ENCODE measurements at regions not wholly inside any gene's neighbourhood (a gene's known extent, or its start where the extent isn't known, plus 50 kb on each side); places are given as distances from the start of the nearest gene placed in this dataset.

DNA sequence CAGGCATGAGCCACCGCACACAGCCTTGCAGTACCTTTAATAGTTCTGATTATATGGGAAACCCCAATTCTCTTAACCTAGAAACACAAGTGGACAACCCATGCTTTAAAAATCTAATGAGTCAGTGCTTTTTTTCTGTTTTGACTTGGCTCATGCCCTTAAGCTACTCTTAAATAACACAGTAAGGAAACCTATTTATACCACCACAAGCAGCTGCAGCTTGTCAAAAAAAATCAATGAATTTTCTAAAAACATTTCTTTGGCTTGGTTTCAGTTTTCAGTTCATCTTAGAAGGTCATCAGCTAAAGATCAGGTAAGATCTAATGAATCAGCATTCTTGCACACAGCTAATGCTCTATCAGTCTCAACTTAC lies 124.1 kb upstream of the DST start:
- no peaks in the 10 kb centered on the region for H3K27me3 ChIP-seq (ENCODE audit: insufficient read depth, insufficient read length)
- H3K4me3 ChIP-seq (ENCODE audit: insufficient read length, low read depth): no peak overlapping the region
- no peak for DNase-seq (ENCODE audit: low read depth, low spot score)
- H3K36me3 ChIP-seq (ENCODE audit: insufficient read depth, insufficient read length, low read length): no peaks in the 10 kb centered on the region
- no peaks in the 10 kb centered on the region for H3K9me3 ChIP-seq (ENCODE audit: insufficient read depth, low read length)
- no peaks in the 10 kb centered on the region for H3K4me1 ChIP-seq (ENCODE audit: insufficient read depth, insufficient read length)
- TF ChIP-seq YY1 (IDR thresholded peaks at IDR 0.05; ENCODE audit: insufficient read depth, insufficient read length) (no peak), ZNF274 (IDR thresholded peaks at IDR 0.05; ENCODE audit: low read depth, low read length) (no peak), SUZ12 (IDR thresholded peaks at IDR 0.05; ENCODE audit: extremely low read depth, insufficient read depth, insufficient read length) (no peak)
- no peak overlapping the region for H3K9ac ChIP-seq (ENCODE audit: insufficient read length, low read depth)

DNA sequence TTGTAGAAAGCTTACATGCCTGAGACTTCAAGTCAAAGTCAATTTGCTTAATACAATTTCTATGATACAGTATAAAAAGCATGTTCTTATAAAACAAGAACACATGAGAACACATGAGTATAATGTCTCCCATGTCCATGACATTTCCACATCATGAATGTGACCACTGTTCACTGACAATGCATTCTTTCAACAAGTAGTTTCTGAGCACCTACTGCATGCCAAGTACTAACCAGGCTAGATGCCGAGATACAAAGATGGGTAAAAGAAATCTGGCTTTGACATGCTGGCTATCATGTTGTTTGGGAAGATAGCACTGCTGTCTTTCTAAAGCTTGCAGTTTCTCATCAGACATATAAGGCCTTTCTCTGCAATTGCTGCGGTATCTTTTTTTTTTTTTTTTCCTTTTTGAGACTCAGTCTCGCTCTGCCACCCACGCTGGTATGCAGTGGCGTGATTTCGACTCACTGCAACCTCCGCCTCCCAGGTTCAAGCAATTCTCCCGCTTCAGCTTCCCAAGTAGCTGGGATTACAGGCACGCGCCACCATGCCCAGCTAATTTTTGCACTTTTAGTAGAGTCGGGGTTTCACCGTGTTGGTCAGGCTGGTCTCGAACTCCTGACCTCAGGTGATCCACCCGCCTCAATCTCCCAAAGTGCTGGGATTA lies 123.6 kb upstream of the DST start:
- H3K9ac ChIP-seq (ENCODE audit: insufficient read length, low read depth): no peak overlapping the region
- no peak overlapping the region for H3K4me3 ChIP-seq (ENCODE audit: insufficient read length, low read depth)
- H3K4me1 ChIP-seq (ENCODE audit: insufficient read depth, insufficient read length): no peaks in the 10 kb centered on the region
- H3K27me3 ChIP-seq (ENCODE audit: insufficient read depth, insufficient read length): no peaks in the 10 kb centered on the region
- no peaks in the 10 kb centered on the region for H3K9me3 ChIP-seq (ENCODE audit: insufficient read depth, low read length)
- no peaks in the 10 kb centered on the region for H3K36me3 ChIP-seq (ENCODE audit: insufficient read depth, insufficient read length, low read length)
- TF ChIP-seq YY1 (IDR thresholded peaks at IDR 0.05; ENCODE audit: insufficient read depth, insufficient read length): no peak
- no peak for TF ChIP-seq ZNF274 (IDR thresholded peaks at IDR 0.05; ENCODE audit: low read depth, low read length)
- TF ChIP-seq SUZ12 (IDR thresholded peaks at IDR 0.05; ENCODE audit: extremely low read depth, insufficient read depth, insufficient read length): no peak
- DNase-seq (ENCODE audit: low read depth, low spot score): no peak

DNA sequence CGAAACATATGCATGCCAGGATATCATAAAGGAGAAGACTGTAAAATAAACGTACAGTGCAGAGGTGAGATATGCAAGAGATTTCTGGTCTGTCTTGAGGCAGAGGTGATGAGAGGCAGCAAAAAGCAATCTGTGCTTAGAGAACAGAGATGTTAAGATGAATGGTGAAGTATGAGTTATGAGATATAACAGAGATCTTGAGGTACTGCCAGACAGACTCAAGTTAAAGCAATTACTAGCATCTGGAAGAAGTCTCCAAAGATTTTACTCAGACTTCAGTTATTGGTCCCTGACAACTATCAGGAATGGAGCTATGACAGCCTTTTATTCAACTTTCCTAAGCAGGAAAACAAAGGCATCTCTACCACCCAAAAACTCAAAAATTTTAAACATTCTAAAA lies 122.8 kb upstream of the DST start:
- no peak for TF ChIP-seq YY1 (IDR thresholded peaks at IDR 0.05; ENCODE audit: insufficient read depth, insufficient read length)
- no peak for TF ChIP-seq SUZ12 (IDR thresholded peaks at IDR 0.05; ENCODE audit: extremely low read depth, insufficient read depth, insufficient read length)
- no peak for TF ChIP-seq ZNF274 (IDR thresholded peaks at IDR 0.05; ENCODE audit: low read depth, low read length)
- Histone ChIP-seq H3K4me1 (ENCODE audit: insufficient read depth, insufficient read length) (no peaks in the 10 kb centered on the region), H3K4me3 (ENCODE audit: insufficient read length, low read depth) (no peak overlapping the region), H3K9ac (ENCODE audit: insufficient read length, low read depth) (no peak overlapping the region), H3K36me3 (ENCODE audit: insufficient read depth, insufficient read length, low read length) (no peaks in the 10 kb centered on the region), H3K27me3 (ENCODE audit: insufficient read depth, insufficient read length) (no peaks in the 10 kb centered on the region), H3K9me3 (ENCODE audit: insufficient read depth, low read length) (no peaks in the 10 kb centered on the region)
- DNase-seq (ENCODE audit: low read depth, low spot score): no peak

- Histone ChIP-seq H3K9me3 (ENCODE audit: insufficient read depth, low read length) (no peaks in the 10 kb centered on the region), H3K4me1 (ENCODE audit: insufficient read depth, insufficient read length) (no peaks in the 10 kb centered on the region), H3K9ac (ENCODE audit: insufficient read length, low read depth) (no peak overlapping the region), H3K4me3 (ENCODE audit: insufficient read length, low read depth) (no peak overlapping the region), H3K36me3 (ENCODE audit: insufficient read depth, insufficient read length, low read length) (no peaks in the 10 kb centered on the region), H3K27me3 (ENCODE audit: insufficient read depth, insufficient read length) (no peaks in the 10 kb centered on the region)
- TF ChIP-seq YY1 (IDR thresholded peaks at IDR 0.05; ENCODE audit: insufficient read depth, insufficient read length): no peak
- TF ChIP-seq SUZ12 (IDR thresholded peaks at IDR 0.05; ENCODE audit: extremely low read depth, insufficient read depth, insufficient read length): no peak
- TF ChIP-seq ZNF274 (IDR thresholded peaks at IDR 0.05; ENCODE audit: low read depth, low read length): no peak
- DNase-seq (ENCODE audit: low read depth, low spot score): no peak
Observed at GRCh38 chr6:56764081-56764566, 121.4 kb upstream of the DST start.

GRCh38 chr6:56761651-56762050 lies 119.0 kb upstream of the DST start:
- no peaks in the 10 kb centered on the region for H3K27me3 ChIP-seq (ENCODE audit: insufficient read depth, insufficient read length)
- H3K4me1 ChIP-seq (ENCODE audit: insufficient read depth, insufficient read length): no peaks in the 10 kb centered on the region
- TF ChIP-seq SUZ12 (IDR thresholded peaks at IDR 0.05; ENCODE audit: extremely low read depth, insufficient read depth, insufficient read length) (no peak), YY1 (IDR thresholded peaks at IDR 0.05; ENCODE audit: insufficient read depth, insufficient read length) (no peak), ZNF274 (IDR thresholded peaks at IDR 0.05; ENCODE audit: low read depth, low read length) (no peak)
- no peaks in the 10 kb centered on the region for H3K9me3 ChIP-seq (ENCODE audit: insufficient read depth, low read length)
- H3K4me3 ChIP-seq (ENCODE audit: insufficient read length, low read depth): no peak overlapping the region
- no peak overlapping the region for H3K9ac ChIP-seq (ENCODE audit: insufficient read length, low read depth)
- no peak for DNase-seq (ENCODE audit: low read depth, low spot score)
- no peaks in the 10 kb centered on the region for H3K36me3 ChIP-seq (ENCODE audit: insufficient read depth, insufficient read length, low read length)

DNA sequence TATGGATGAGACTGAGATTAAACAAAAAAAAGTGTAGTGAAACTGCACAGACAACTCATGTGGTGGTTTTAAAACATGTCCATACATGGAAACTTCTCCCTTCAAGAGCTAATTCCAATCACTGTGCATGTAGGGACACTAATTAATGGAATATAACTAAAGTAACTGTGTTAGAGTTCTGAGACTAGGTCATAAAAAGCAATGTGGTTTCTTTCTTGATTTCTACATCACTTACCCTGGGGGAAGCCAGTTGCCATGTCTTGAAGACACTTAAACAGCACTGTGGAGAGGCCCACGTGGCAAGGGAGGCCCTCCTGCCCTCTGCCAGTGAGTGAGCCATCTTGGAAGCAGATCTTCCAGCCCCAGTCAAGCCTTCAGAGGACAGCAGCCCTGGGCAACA lies 118.2 kb upstream of the DST start:
- no peak for TF ChIP-seq SUZ12 (IDR thresholded peaks at IDR 0.05; ENCODE audit: extremely low read depth, insufficient read depth, insufficient read length)
- TF ChIP-seq YY1 (IDR thresholded peaks at IDR 0.05; ENCODE audit: insufficient read depth, insufficient read length): no peak
- no peak for TF ChIP-seq ZNF274 (IDR thresholded peaks at IDR 0.05; ENCODE audit: low read depth, low read length)
- Histone ChIP-seq H3K9ac (ENCODE audit: insufficient read length, low read depth) (no peak overlapping the region), H3K27me3 (ENCODE audit: insufficient read depth, insufficient read length) (no peaks in the 10 kb centered on the region), H3K4me1 (ENCODE audit: insufficient read depth, insufficient read length) (no peaks in the 10 kb centered on the region), H3K9me3 (ENCODE audit: insufficient read depth, low read length) (no peaks in the 10 kb centered on the region), H3K4me3 (ENCODE audit: insufficient read length, low read depth) (no peak overlapping the region), H3K36me3 (ENCODE audit: insufficient read depth, insufficient read length, low read length) (peaks cover 2% of the 10 kb centered on the region)
- no peak for DNase-seq (ENCODE audit: low read depth, low spot score)

- DNase-seq (ENCODE audit: low read depth, low spot score): peak; percentile 38
- TF ChIP-seq ZNF274 (IDR thresholded peaks at IDR 0.05; ENCODE audit: low read depth, low read length): no peak
- no peak for TF ChIP-seq SUZ12 (IDR thresholded peaks at IDR 0.05; ENCODE audit: extremely low read depth, insufficient read depth, insufficient read length)
- TF ChIP-seq YY1 (IDR thresholded peaks at IDR 0.05; ENCODE audit: insufficient read depth, insufficient read length): no peak
- H3K4me1 ChIP-seq (ENCODE audit: insufficient read depth, insufficient read length): no peaks in the 10 kb centered on the region
- no peaks in the 10 kb centered on the region for H3K27me3 ChIP-seq (ENCODE audit: insufficient read depth, insufficient read length)
- peaks cover 2% of the 10 kb centered on the region for H3K36me3 ChIP-seq (ENCODE audit: insufficient read depth, insufficient read length, low read length)
- H3K9me3 ChIP-seq (ENCODE audit: insufficient read depth, low read length): no peaks in the 10 kb centered on the region
- no peak overlapping the region for H3K9ac ChIP-seq (ENCODE audit: insufficient read length, low read depth)
- no peak overlapping the region for H3K4me3 ChIP-seq (ENCODE audit: insufficient read length, low read depth)
Observed at GRCh38 chr6:56759521-56759920, 116.8 kb upstream of the DST start.

Data from NT2/D1 (cell line).